GM23338 (cell line): ENCODE measurements at regions not wholly inside any gene's neighbourhood (a gene's known extent, or its start where the extent isn't known, plus 50 kb on each side); places are given as distances from the start of the nearest gene placed in this dataset.

Experiments used
- CREB1 ChIP-seq: fragments of 250-450 bp; sonication (Bioruptor Pico); IDR thresholded peaks from 2 replicates; pipeline ENCODE4 v1.5.0; 2020; ENCODE audit warnings: low read depth, mild to moderate bottlenecking, moderate library complexity
- CTCF ChIP-seq, 2 experiments: fragments of 200-600 bp in 1 of 2; sonication (generic) in 1 of 2; conservative IDR thresholded peaks; 2 replicates each; pipeline versions ENCODE4 v1.5.1 to v1.6.1; 2016 to 2017; ENCODE audit warnings: antibody characterized with exemption in 2 of 2, low read depth in 2 of 2, mild to moderate bottlenecking in 2 of 2, moderate library complexity in 1 of 2
- ETS1 ChIP-seq: IDR thresholded peaks from 2 replicates; pipeline ENCODE4 v1.6.1; 2016; ENCODE audit warnings: antibody characterized with exemption
- EZH2 ChIP-seq: fragments of 200-600 bp; sonication (generic); IDR thresholded peaks from one replicate; pipeline ENCODE4 v1.8.0; 2017; ENCODE audit warnings: antibody characterized with exemption, mild to moderate bottlenecking, low read depth; ENCODE audit not compliant: unreplicated experiment
- EZH2phosphoT487 ChIP-seq: fragments of 200-600 bp; sonication (generic); IDR thresholded peaks from one replicate; pipeline ENCODE4 v1.8.1; 2018; ENCODE audit warnings: antibody characterized with exemption; ENCODE audit not compliant: unreplicated experiment
- JUNB ChIP-seq: IDR thresholded peaks from one replicate; pipeline ENCODE4 v1.6.1; 2016; ENCODE audit warnings: antibody characterized with exemption; ENCODE audit not compliant: unreplicated experiment
- NANOG ChIP-seq: IDR thresholded peaks from 2 replicates; pipeline ENCODE4 v1.6.1; 2016; ENCODE audit warnings: antibody characterized with exemption, borderline replicate concordance
- POLR2AphosphoS5 ChIP-seq: IDR thresholded peaks from 2 replicates; pipeline ENCODE4 v1.6.1; 2016; ENCODE audit warnings: antibody characterized with exemption, low read depth
- REST ChIP-seq: IDR thresholded peaks from one replicate; pipeline ENCODE4 v1.6.1; 2018; ENCODE audit warnings: antibody characterized with exemption; ENCODE audit not compliant: unreplicated experiment
- STAT1 ChIP-seq: IDR thresholded peaks from one replicate; pipeline ENCODE4 v1.6.1; 2016; ENCODE audit warnings: antibody characterized with exemption; ENCODE audit not compliant: unreplicated experiment
- ZNF114 ChIP-seq: fragments of 250-450 bp; sonication (Bioruptor Pico); IDR thresholded peaks from 2 replicates; pipeline ENCODE4 v1.5.0; 2020; ENCODE audit warnings: mild to moderate bottlenecking, moderate library complexity
- ZNF331 ChIP-seq: fragments of 250-450 bp; sonication (Bioruptor Pico); IDR thresholded peaks from 2 replicates; pipeline ENCODE4 v1.5.0; 2020; ENCODE audit warnings: low read depth, mild to moderate bottlenecking, moderate library complexity
- ZNF462 ChIP-seq: fragments of 250-450 bp; sonication (Bioruptor Pico); IDR thresholded peaks from 2 replicates; pipeline ENCODE4 v1.5.0; 2020; ENCODE audit warnings: mild to moderate bottlenecking, moderate library complexity

GRCh38 chr21:7947422-7947821, 2574.0 kb upstream of the TPTE start:
- TF ChIP-seq CTCF (conservative IDR thresholded peaks at IDR 0.05; ENCODE audit: low read depth in 2 of 2), result no peak
- no peak for TF ChIP-seq EZH2phosphoT487
- no peak for TF ChIP-seq POLR2AphosphoS5
- TF ChIP-seq JUNB, result no peak
- TF ChIP-seq CREB1 (CRISPR knock-in tag), result no peak
- no peak for TF ChIP-seq REST
- no peak for TF ChIP-seq EZH2
- TF ChIP-seq STAT1, result no peak
- no peak for TF ChIP-seq ZNF462
- no peak for TF ChIP-seq ETS1
- TF ChIP-seq ZNF114, result no peak
- TF ChIP-seq ZNF331 (CRISPR knock-in tag), result no peak
- no peak for TF ChIP-seq NANOG
